ENCODE measurements at regions not wholly inside any gene's neighbourhood (a gene's known extent, or its start where the extent isn't known, plus 50 kb on each side); places are given as distances from the start of the nearest gene placed in this dataset.

GRCh38 chrX:22366906-22367305 is 94.2 kb downstream of the CBLL2 start:
- H3K4me1 Mint-ChIP-seq (ENCODE audit: low read depth) = no peaks in the 10 kb centered on the region
- H3K4me3 Mint-ChIP-seq (ENCODE audit: low read depth) = no peak overlapping the region
- H3K9me3 Mint-ChIP-seq (ENCODE audit: low read depth) = no peaks in the 10 kb centered on the region

DNA sequence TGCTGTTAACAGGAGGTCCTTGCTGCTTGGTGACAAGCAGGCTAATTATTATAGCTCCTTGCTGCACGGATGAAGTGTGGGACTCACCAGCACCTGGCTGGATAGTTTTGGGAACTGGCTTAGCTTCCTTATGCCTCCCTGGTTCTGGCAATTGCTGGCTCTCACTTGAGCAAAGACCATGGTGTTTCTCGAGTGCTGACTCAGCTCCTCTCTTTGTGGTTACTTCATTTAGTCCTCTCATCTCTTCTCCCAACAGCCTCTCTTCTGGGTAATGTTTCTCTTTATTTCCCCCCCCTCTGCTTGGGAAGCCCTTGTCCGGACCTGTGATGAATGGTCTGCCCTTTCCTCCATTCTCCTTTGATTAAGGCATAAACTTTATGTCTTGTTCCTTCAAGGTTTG is 100.4 kb downstream of the CBLL2 start:
- TF ChIP-seq, protein P1, sequence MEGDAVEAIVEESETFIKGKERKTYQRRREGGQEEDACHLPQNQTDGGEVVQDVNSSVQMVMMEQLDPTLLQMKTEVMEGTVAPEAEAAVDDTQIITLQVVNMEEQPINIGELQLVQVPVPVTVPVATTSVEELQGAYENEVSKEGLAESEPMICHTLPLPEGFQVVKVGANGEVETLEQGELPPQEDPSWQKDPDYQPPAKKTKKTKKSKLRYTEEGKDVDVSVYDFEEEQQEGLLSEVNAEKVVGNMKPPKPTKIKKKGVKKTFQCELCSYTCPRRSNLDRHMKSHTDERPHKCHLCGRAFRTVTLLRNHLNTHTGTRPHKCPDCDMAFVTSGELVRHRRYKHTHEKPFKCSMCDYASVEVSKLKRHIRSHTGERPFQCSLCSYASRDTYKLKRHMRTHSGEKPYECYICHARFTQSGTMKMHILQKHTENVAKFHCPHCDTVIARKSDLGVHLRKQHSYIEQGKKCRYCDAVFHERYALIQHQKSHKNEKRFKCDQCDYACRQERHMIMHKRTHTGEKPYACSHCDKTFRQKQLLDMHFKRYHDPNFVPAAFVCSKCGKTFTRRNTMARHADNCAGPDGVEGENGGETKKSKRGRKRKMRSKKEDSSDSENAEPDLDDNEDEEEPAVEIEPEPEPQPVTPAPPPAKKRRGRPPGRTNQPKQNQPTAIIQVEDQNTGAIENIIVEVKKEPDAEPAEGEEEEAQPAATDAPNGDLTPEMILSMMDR (IDR thresholded peaks at IDR 0.05; ENCODE audit: unreplicated experiment) = no peak
- DNase-seq (ENCODE audit: low spot score, unreplicated experiment) = no peak
- H3K27ac Mint-ChIP-seq = no peak overlapping the region
- no peaks in the 10 kb centered on the region for H3K4me1 Mint-ChIP-seq (ENCODE audit: low read depth)
- H3K4me3 Mint-ChIP-seq (ENCODE audit: low read depth) = no peak overlapping the region
- no peaks in the 10 kb centered on the region for H3K27me3 Mint-ChIP-seq
- H3K9me3 Mint-ChIP-seq (ENCODE audit: low read depth) = peaks cover 2% of the 10 kb centered on the region
- H3K36me3 Mint-ChIP-seq (ENCODE audit: insufficient read depth) = no peaks in the 10 kb centered on the region

More at GRCh38 chrX:22366906-22367305, 94.2 kb downstream of the CBLL2 start:
- no peak for DNase-seq (ENCODE audit: low spot score, unreplicated experiment)
- H3K27ac Mint-ChIP-seq = no peak overlapping the region
- H3K27me3 Mint-ChIP-seq = no peaks in the 10 kb centered on the region
- TF ChIP-seq, protein P1 (IDR thresholded peaks at IDR 0.05; ENCODE audit: unreplicated experiment) = no peak
- H3K36me3 Mint-ChIP-seq (ENCODE audit: insufficient read depth) = no peaks in the 10 kb centered on the region

DNA sequence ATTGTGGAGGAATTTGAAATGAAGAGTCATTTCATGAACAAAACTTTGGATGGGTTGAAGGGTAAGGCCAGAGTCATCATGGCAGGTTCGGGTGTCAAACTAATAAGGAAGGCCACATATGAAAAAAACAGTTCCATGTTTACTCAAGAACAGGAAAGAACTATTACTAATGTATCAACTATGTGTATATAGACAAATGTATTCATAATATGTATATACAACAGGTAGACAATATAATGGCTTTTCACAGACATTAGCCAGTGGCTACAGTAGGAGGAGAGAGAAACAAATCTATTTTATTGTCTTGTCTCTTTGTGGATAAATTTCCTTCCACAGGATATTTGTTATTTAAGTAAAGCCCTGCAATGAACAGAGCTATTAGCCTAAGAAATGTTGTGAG is 101.1 kb downstream of the CBLL2 start:
- Mint-ChIP-seq H3K9me3 (ENCODE audit: low read depth) (peaks cover 2% of the 10 kb centered on the region), H3K36me3 (ENCODE audit: insufficient read depth) (no peaks in the 10 kb centered on the region), H3K4me1 (ENCODE audit: low read depth) (no peaks in the 10 kb centered on the region), H3K27me3 (no peaks in the 10 kb centered on the region), H3K4me3 (ENCODE audit: low read depth) (no peak overlapping the region), H3K27ac (no peak overlapping the region)
- DNase-seq (ENCODE audit: low spot score, unreplicated experiment) = no peak
- TF ChIP-seq, protein P1 (IDR thresholded peaks at IDR 0.05; ENCODE audit: unreplicated experiment) = no peak

- no peak overlapping the region for H3K4me3 Mint-ChIP-seq (ENCODE audit: low read depth)
These were observed 103.7 kb downstream of the CBLL2 start for GRCh38 chrX:22376369-22376768.

DNA sequence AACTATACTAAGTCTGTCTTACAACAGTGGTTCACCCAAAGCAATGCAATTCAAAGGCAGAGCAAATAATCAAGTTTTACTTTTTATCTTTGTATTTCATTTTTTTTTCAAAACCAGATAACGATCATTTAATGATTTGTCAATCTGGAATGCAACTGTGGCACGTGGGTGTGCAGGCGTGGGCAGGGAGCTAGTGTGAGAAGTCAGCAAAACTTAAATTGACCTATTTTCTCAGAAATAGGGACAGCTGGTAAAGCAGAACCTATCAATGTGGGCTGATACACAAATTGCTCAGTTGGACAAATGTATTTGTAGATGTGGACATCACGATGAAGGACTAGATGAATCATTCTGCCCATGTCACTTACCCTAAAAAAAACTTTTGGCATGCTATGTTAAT is 105.6 kb downstream of the CBLL2 start:
- no peaks in the 10 kb centered on the region for H3K36me3 Mint-ChIP-seq (ENCODE audit: insufficient read depth)
- H3K27me3 Mint-ChIP-seq = no peaks in the 10 kb centered on the region
- H3K9me3 Mint-ChIP-seq (ENCODE audit: low read depth) = peaks cover 2% of the 10 kb centered on the region
- H3K4me3 Mint-ChIP-seq (ENCODE audit: low read depth) = no peak overlapping the region
- no peak for DNase-seq (ENCODE audit: low spot score, unreplicated experiment)
- no peak overlapping the region for H3K27ac Mint-ChIP-seq
- TF ChIP-seq, protein P1 (IDR thresholded peaks at IDR 0.05; ENCODE audit: unreplicated experiment) = no peak
- no peaks in the 10 kb centered on the region for H3K4me1 Mint-ChIP-seq (ENCODE audit: low read depth)

More at GRCh38 chrX:22376369-22376768, 103.7 kb downstream of the CBLL2 start:
- no peak overlapping the region for H3K27ac Mint-ChIP-seq
- H3K36me3 Mint-ChIP-seq (ENCODE audit: insufficient read depth) = no peaks in the 10 kb centered on the region
- H3K27me3 Mint-ChIP-seq = no peaks in the 10 kb centered on the region
- DNase-seq (ENCODE audit: low spot score, unreplicated experiment) = no peak
- no peaks in the 10 kb centered on the region for H3K4me1 Mint-ChIP-seq (ENCODE audit: low read depth)
- TF ChIP-seq, protein P1 (IDR thresholded peaks at IDR 0.05; ENCODE audit: unreplicated experiment) = no peak
- H3K9me3 Mint-ChIP-seq (ENCODE audit: low read depth) = peaks cover 2% of the 10 kb centered on the region

Measured in progenitor cell of endocrine pancreas (in vitro differentiated cells).